Fibroblast of lung (primary cell): ENCODE measurements at regions not wholly inside any gene's neighbourhood (a gene's known extent, or its start where the extent isn't known, plus 50 kb on each side); places are given as distances from the start of the nearest gene placed in this dataset.
"Not testable (repeated sequence)": the region's sequence is repeated elsewhere in the genome, so short reads cannot be mapped to it uniquely, and the experiment has no call there.

Source experiments
- DNase-seq, 2 donors: peaks; one replicate each; pipeline versions ENCODE4 v3.0.0 to v3.0.0-alpha.2; 2010; ENCODE audit warnings: low read depth in 2 of 2
- H2AFZ ChIP-seq: 2 replicates; pipeline ENCODE4 v1.5.1; 2012; ENCODE audit warnings: low read length, control low read depth, inconsistent platforms
- H3K27ac ChIP-seq: 2 replicates; pipeline ENCODE4 v1.5.1; 2011; ENCODE audit warnings: low read length, control low read depth; ENCODE audit not compliant: insufficient read depth
- H3K27me3 ChIP-seq: 2 replicates; pipeline ENCODE4 v1.5.1; 2011; ENCODE audit warnings: mild to moderate bottlenecking, low read length; ENCODE audit not compliant: control insufficient read depth, insufficient read depth
- H3K36me3 ChIP-seq: 2 replicates; pipeline ENCODE4 v1.5.1; 2011; ENCODE audit warnings: low read length; ENCODE audit not compliant: control insufficient read depth, insufficient read depth
- H3K4me1 ChIP-seq: 2 replicates; pipeline ENCODE4 v1.5.1; 2011; ENCODE audit warnings: low read length; ENCODE audit not compliant: control insufficient read depth, insufficient read depth; ENCODE audit errors: extremely low read depth
- H3K4me2 ChIP-seq: 2 replicates; pipeline ENCODE4 v1.5.1; 2011; ENCODE audit warnings: low read length, control low read depth; ENCODE audit not compliant: insufficient read depth; ENCODE audit errors: extremely low read depth
- H3K4me3 ChIP-seq, 4 experiments: fragments of 200-600 bp in 1 of 4; sonication (generic) in 1 of 4; replicated peaks in 1 of 4; 2 replicates each; pipeline ENCODE4 v1.5.1; 2011 to 2016; ENCODE audit warnings: low read length in 4 of 4, low read depth in 3 of 4, mild to moderate bottlenecking in 3 of 4, control low read depth in 2 of 4, inconsistent platforms in 1 of 4, mixed read lengths in 1 of 4; ENCODE audit not compliant: insufficient read depth in 1 of 4; ENCODE audit errors: control extremely low read depth in 1 of 4
- H3K79me2 ChIP-seq: 2 replicates; pipeline ENCODE4 v1.5.1; 2012; ENCODE audit warnings: mild to moderate bottlenecking, low read length, inconsistent platforms; ENCODE audit not compliant: control insufficient read depth, insufficient read depth
- H3K9ac ChIP-seq: 2 replicates; pipeline ENCODE4 v1.5.1; 2011; ENCODE audit warnings: mild to moderate bottlenecking, low read length, control low read depth; ENCODE audit not compliant: insufficient read depth
- H3K9me3 ChIP-seq: 2 replicates; pipeline ENCODE4 v1.5.1; 2012; ENCODE audit warnings: low read depth, low read length; ENCODE audit not compliant: control insufficient read depth, insufficient read depth
- H4K20me1 ChIP-seq: 2 replicates; pipeline ENCODE4 v1.5.1; 2011; ENCODE audit warnings: low read length; ENCODE audit not compliant: control insufficient read depth, insufficient read depth; ENCODE audit errors: extremely low read depth
- CTCF ChIP-seq, 2 donors: IDR thresholded peaks in 1 of 2; conservative IDR thresholded peaks in 1 of 2; 1 replicate in 1 of 2; 2 replicates in 1 of 2; pipeline ENCODE4 v1.5.1; 2011 to 2012; ENCODE audit warnings: low read length in 2 of 2, control low read depth in 1 of 2, inconsistent platforms in 1 of 2, low read depth in 1 of 2, mild to moderate bottlenecking in 1 of 2
- EZH2 ChIP-seq: IDR thresholded peaks from 2 replicates; pipeline ENCODE4 v1.5.1; 2012; ENCODE audit warnings: low read length, control low read depth, mild to moderate bottlenecking; ENCODE audit errors: missing control alignments

GRCh38 chr6:112547321-112548085 is 200.4 kb downstream of the RFPL4B start:
- H3K4me1 ChIP-seq, H3K4me2 ChIP-seq, H3K9ac ChIP-seq, H3K4me3 ChIP-seq, H3K27me3 ChIP-seq, H2AFZ ChIP-seq, H3K9me3 ChIP-seq, H3K27ac ChIP-seq, H3K79me2 ChIP-seq, H4K20me1 ChIP-seq, H3K36me3 ChIP-seq: not testable (repeated sequence)
- peak in 1 of 2 donors; percentile 43 for DNase-seq

- H3K27ac ChIP-seq, result no peak overlapping the region
- no peak overlapping the region for H3K4me3 ChIP-seq
- no peak for TF ChIP-seq EZH2
- TF ChIP-seq CTCF (conservative IDR thresholded peaks at IDR 0.05 in 1 of 2, IDR thresholded peaks at IDR 0.05 in 1 of 2; ENCODE audit: low read depth in 1 of 2, low read length in 2 of 2), result no peak
- no peaks in the 10 kb centered on the region for H3K27me3 ChIP-seq
- no peaks in the 10 kb centered on the region for H4K20me1 ChIP-seq
- H3K79me2 ChIP-seq, result no peaks in the 10 kb centered on the region
- DNase-seq, result no peak
- H3K9me3 ChIP-seq, result no peaks in the 10 kb centered on the region
- H2AFZ ChIP-seq, result no peak overlapping the region
- no peak overlapping the region for H3K9ac ChIP-seq
- no peaks in the 10 kb centered on the region for H3K36me3 ChIP-seq
- H3K4me1 ChIP-seq, result no peaks in the 10 kb centered on the region
- no peak overlapping the region for H3K4me2 ChIP-seq
Observed at GRCh38 chr6:112549749-112550148, 202.6 kb downstream of the RFPL4B start.

GRCh38 chr6:112557435-112557834 is 210.3 kb downstream of the RFPL4B start:
- H4K20me1 ChIP-seq, result no peaks in the 10 kb centered on the region
- H3K36me3 ChIP-seq, result no peaks in the 10 kb centered on the region
- H3K4me1 ChIP-seq, result peaks cover 3% of the 10 kb centered on the region
- H2AFZ ChIP-seq, result no peak overlapping the region
- peak in 1 of 2 donors; percentile 44 for DNase-seq
- no peak overlapping the region for H3K9ac ChIP-seq
- H3K27ac ChIP-seq, result no peak overlapping the region
- no peaks in the 10 kb centered on the region for H3K9me3 ChIP-seq
- H3K79me2 ChIP-seq, result no peaks in the 10 kb centered on the region
- no peak overlapping the region for H3K4me3 ChIP-seq
- TF ChIP-seq CTCF (conservative IDR thresholded peaks at IDR 0.05 in 1 of 2, IDR thresholded peaks at IDR 0.05 in 1 of 2; ENCODE audit: low read depth in 1 of 2, low read length in 2 of 2) (no peak), EZH2 (no peak)
- H3K27me3 ChIP-seq, result no peaks in the 10 kb centered on the region
- no peak overlapping the region for H3K4me2 ChIP-seq
